Liver (tissue), 3 donors: ENCODE measurements at regions not wholly inside any gene's neighbourhood (a gene's known extent, or its start where the extent isn't known, plus 50 kb on each side); places are given as distances from the start of the nearest gene placed in this dataset.

ENCODE experiments used
- CTCF ChIP-seq: fragments of 150-350 bp; IDR thresholded peaks from 2 replicates; pipeline ENCODE4 v1.5.1; 2017; ENCODE audit warnings: improper control_type of control experiment, low read depth, low read length; ENCODE audit not compliant: missing input control
- GABPA ChIP-seq, 2 donors: IDR thresholded peaks in 1 of 2; conservative IDR thresholded peaks in 1 of 2; 2 replicates each; pipeline ENCODE4 v1.6.1; 2016; ENCODE audit warnings: antibody characterized with exemption in 2 of 2, mild to moderate bottlenecking in 1 of 2, moderate library complexity in 1 of 2
- HNF4A ChIP-seq, 2 donors: conservative IDR thresholded peaks; 2 replicates each; pipeline ENCODE4 v1.6.1; 2016; ENCODE audit warnings: antibody characterized with exemption in 2 of 2, mild to moderate bottlenecking in 2 of 2
- JUND ChIP-seq, 2 donors: IDR thresholded peaks; 2 replicates each; pipeline ENCODE4 v1.6.1; 2016; ENCODE audit warnings: antibody characterized with exemption in 2 of 2
- MAX ChIP-seq: IDR thresholded peaks from 2 replicates; pipeline ENCODE4 v1.6.1; 2016; ENCODE audit warnings: antibody characterized with exemption
- RAD21 ChIP-seq, 2 donors: IDR thresholded peaks; 2 replicates each; pipeline ENCODE4 v1.6.1; 2016; ENCODE audit warnings: antibody characterized with exemption in 2 of 2, mild to moderate bottlenecking in 2 of 2
- SP1 ChIP-seq: IDR thresholded peaks from 2 replicates; pipeline ENCODE4 v1.6.1; 2018; ENCODE audit warnings: antibody characterized with exemption, mild to moderate bottlenecking
- YY1 ChIP-seq: IDR thresholded peaks from 2 replicates; pipeline ENCODE4 v1.6.1; 2016; ENCODE audit warnings: antibody characterized with exemption, mild to moderate bottlenecking
- donor health status: healthy.
- donor health status: healthy.

GRCh38 chr1:59236721-59237545 lies 60.0 kb upstream of the FGGY start:
- no peak for TF ChIP-seq CTCF
- no peak for TF ChIP-seq JUND (IDR thresholded peaks at IDR 0.05)
- TF ChIP-seq HNF4A (conservative IDR thresholded peaks at IDR 0.05), result no peak
- TF ChIP-seq YY1, result no peak
- no peak for TF ChIP-seq GABPA (IDR thresholded peaks at IDR 0.05 in 1 of 2, conservative IDR thresholded peaks at IDR 0.05 in 1 of 2)
- TF ChIP-seq SP1, result no peak
- no peak for TF ChIP-seq MAX
- TF ChIP-seq RAD21 (IDR thresholded peaks at IDR 0.05), result no peak
